ENCODE measurements at regions not wholly inside any gene's neighbourhood (a gene's known extent, or its start where the extent isn't known, plus 50 kb on each side); places are given as distances from the start of the nearest gene placed in this dataset.

DNA sequence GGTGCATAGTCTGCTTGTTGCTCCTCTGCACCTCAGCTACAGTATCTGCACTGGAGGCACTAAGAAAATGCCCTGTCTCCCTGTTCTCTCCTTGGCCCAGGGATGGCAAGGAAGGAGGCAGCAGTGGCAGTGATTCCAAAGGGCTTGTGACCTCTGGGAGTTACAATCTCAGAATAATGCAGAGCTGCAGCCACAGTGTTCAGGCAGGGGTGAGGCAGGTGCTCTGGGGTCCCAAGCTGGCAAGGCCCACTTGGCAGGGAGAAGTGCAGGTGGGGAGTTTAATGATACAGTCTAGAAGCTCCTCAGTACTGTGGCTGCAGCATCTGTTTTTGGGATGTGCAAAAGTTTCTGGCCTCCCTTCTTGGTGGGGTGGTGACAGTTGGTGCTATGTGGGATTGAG lies 456.4 kb downstream of the CCSER2 start:
- Histone ChIP-seq H3K79me2 (ENCODE audit: control insufficient read depth, insufficient read depth, low read length) (no peaks in the 10 kb centered on the region), H3K27me3 (ENCODE audit: control insufficient read depth, insufficient read depth, low read length) (no peaks in the 10 kb centered on the region), H4K20me1 (ENCODE audit: control insufficient read depth, extremely low read depth, insufficient read depth, low read length) (no peaks in the 10 kb centered on the region)

DNA sequence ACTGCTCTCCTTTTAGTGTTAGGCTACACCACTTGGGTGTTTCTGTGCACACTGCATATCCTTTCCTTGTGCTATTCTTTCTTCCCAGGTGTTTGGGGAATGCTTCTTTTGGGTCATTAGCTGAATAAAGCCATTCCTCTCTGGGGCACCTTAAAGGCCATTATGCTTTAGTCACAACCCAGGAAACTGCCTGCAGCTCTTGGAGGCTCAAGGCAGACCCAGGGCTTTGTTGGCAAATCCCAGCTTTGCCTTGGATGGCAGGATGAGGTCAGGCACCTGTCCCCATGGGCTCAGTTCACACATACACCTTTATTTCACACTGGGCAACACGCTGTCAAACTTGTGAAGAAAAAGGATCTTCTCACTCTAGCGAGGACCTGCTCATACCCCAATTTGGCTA lies 460.6 kb downstream of the CCSER2 start:
- no peak for TF ChIP-seq EZH2 (IDR thresholded peaks at IDR 0.05; ENCODE audit: low read length, missing control alignments)
- TF ChIP-seq, protein P1, sequence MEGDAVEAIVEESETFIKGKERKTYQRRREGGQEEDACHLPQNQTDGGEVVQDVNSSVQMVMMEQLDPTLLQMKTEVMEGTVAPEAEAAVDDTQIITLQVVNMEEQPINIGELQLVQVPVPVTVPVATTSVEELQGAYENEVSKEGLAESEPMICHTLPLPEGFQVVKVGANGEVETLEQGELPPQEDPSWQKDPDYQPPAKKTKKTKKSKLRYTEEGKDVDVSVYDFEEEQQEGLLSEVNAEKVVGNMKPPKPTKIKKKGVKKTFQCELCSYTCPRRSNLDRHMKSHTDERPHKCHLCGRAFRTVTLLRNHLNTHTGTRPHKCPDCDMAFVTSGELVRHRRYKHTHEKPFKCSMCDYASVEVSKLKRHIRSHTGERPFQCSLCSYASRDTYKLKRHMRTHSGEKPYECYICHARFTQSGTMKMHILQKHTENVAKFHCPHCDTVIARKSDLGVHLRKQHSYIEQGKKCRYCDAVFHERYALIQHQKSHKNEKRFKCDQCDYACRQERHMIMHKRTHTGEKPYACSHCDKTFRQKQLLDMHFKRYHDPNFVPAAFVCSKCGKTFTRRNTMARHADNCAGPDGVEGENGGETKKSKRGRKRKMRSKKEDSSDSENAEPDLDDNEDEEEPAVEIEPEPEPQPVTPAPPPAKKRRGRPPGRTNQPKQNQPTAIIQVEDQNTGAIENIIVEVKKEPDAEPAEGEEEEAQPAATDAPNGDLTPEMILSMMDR (conservative IDR thresholded peaks at IDR 0.05 in 1 of 2, IDR thresholded peaks at IDR 0.05 in 1 of 2; ENCODE audit: low read depth in 1 of 2, low read length in 2 of 2), result no peak
- Histone ChIP-seq H3K79me2 (ENCODE audit: control insufficient read depth, insufficient read depth, low read length) (no peaks in the 10 kb centered on the region), H3K36me3 (ENCODE audit: control insufficient read depth, insufficient read depth, low read length) (no peaks in the 10 kb centered on the region), H3K4me2 (ENCODE audit: extremely low read depth, insufficient read depth, low read length) (no peak overlapping the region), H3K9ac (ENCODE audit: insufficient read depth, low read length) (no peak overlapping the region), H3K27me3 (ENCODE audit: control insufficient read depth, insufficient read depth, low read length) (no peaks in the 10 kb centered on the region), H3K4me1 (ENCODE audit: control insufficient read depth, extremely low read depth, insufficient read depth, low read length) (no peaks in the 10 kb centered on the region), H4K20me1 (ENCODE audit: control insufficient read depth, extremely low read depth, insufficient read depth, low read length) (no peaks in the 10 kb centered on the region), H3K4me3 (replicated peaks in 1 of 4; ENCODE audit: control extremely low read depth in 1 of 4, insufficient read depth in 1 of 4, low read depth in 3 of 4, low read length in 4 of 4) (no peak overlapping the region), H3K9me3 (ENCODE audit: control insufficient read depth, insufficient read depth, low read depth, low read length) (no peaks in the 10 kb centered on the region), H2AFZ (ENCODE audit: low read length) (no peak overlapping the region), H3K27ac (ENCODE audit: insufficient read depth, low read length) (no peak overlapping the region)
- no peak for DNase-seq (ENCODE audit: low read depth in 2 of 2)

More for the DNA sequence above, 456.4 kb downstream of the CCSER2 start:
- H3K9me3 ChIP-seq (ENCODE audit: control insufficient read depth, insufficient read depth, low read depth, low read length), result no peaks in the 10 kb centered on the region
- H3K36me3 ChIP-seq (ENCODE audit: control insufficient read depth, insufficient read depth, low read length), result no peaks in the 10 kb centered on the region
- no peak for DNase-seq (ENCODE audit: low read depth in 2 of 2)
- H2AFZ ChIP-seq (ENCODE audit: low read length), result no peak overlapping the region
- H3K4me3 ChIP-seq (replicated peaks in 1 of 4; ENCODE audit: control extremely low read depth in 1 of 4, insufficient read depth in 1 of 4, low read depth in 3 of 4, low read length in 4 of 4), result no peak overlapping the region
- no peak overlapping the region for H3K4me2 ChIP-seq (ENCODE audit: extremely low read depth, insufficient read depth, low read length)
- TF ChIP-seq, protein P1 (conservative IDR thresholded peaks at IDR 0.05 in 1 of 2, IDR thresholded peaks at IDR 0.05 in 1 of 2; ENCODE audit: low read depth in 1 of 2, low read length in 2 of 2), result no peak
- no peak for TF ChIP-seq EZH2 (IDR thresholded peaks at IDR 0.05; ENCODE audit: low read length, missing control alignments)
- H3K27ac ChIP-seq (ENCODE audit: insufficient read depth, low read length), result no peak overlapping the region
- H3K4me1 ChIP-seq (ENCODE audit: control insufficient read depth, extremely low read depth, insufficient read depth, low read length), result no peaks in the 10 kb centered on the region
- H3K9ac ChIP-seq (ENCODE audit: insufficient read depth, low read length), result no peak overlapping the region

DNA sequence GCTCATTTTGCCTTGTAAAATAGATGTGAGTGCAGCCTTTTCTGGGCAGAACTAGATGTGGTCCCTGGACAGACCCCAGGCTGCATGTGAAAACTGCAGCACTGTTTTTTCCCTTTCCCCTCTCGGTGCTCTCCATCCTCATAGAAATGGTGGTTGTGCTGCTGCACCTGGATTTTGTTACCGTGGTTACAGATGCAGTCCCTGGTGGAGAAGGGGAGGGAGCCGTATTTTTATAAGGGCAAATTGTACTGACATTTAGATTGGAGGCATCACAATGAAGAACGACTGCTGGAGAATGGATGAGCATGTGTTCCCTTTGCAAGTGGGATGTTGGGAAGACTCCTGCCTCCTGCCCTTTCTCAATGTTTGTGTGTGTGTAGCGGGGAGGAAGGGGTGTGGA lies 469.9 kb downstream of the CCSER2 start:
- H4K20me1 ChIP-seq (ENCODE audit: control insufficient read depth, extremely low read depth, insufficient read depth, low read length), result no peaks in the 10 kb centered on the region
- no peaks in the 10 kb centered on the region for H3K79me2 ChIP-seq (ENCODE audit: control insufficient read depth, insufficient read depth, low read length)
- no peak for TF ChIP-seq EZH2 (IDR thresholded peaks at IDR 0.05; ENCODE audit: low read length, missing control alignments)
- TF ChIP-seq, protein P1 (conservative IDR thresholded peaks at IDR 0.05 in 1 of 2, IDR thresholded peaks at IDR 0.05 in 1 of 2; ENCODE audit: low read depth in 1 of 2, low read length in 2 of 2), result no peak
- no peak overlapping the region for H3K4me3 ChIP-seq (replicated peaks in 1 of 4; ENCODE audit: control extremely low read depth in 1 of 4, insufficient read depth in 1 of 4, low read depth in 3 of 4, low read length in 4 of 4)
- H2AFZ ChIP-seq (ENCODE audit: low read length), result no peak overlapping the region
- H3K27ac ChIP-seq (ENCODE audit: insufficient read depth, low read length), result no peak overlapping the region
- no peak overlapping the region for H3K9ac ChIP-seq (ENCODE audit: insufficient read depth, low read length)
- H3K9me3 ChIP-seq (ENCODE audit: control insufficient read depth, insufficient read depth, low read depth, low read length), result no peaks in the 10 kb centered on the region
- DNase-seq (ENCODE audit: low read depth in 2 of 2), result no peak
- H3K4me2 ChIP-seq (ENCODE audit: extremely low read depth, insufficient read depth, low read length), result no peak overlapping the region
- no peaks in the 10 kb centered on the region for H3K36me3 ChIP-seq (ENCODE audit: control insufficient read depth, insufficient read depth, low read length)
- no peaks in the 10 kb centered on the region for H3K27me3 ChIP-seq (ENCODE audit: control insufficient read depth, insufficient read depth, low read length)
- H3K4me1 ChIP-seq (ENCODE audit: control insufficient read depth, extremely low read depth, insufficient read depth, low read length), result no peaks in the 10 kb centered on the region

All from fibroblast of lung (primary cell).